VCaP (cell line): ENCODE measurements at regions not wholly inside any gene's neighbourhood (a gene's known extent, or its start where the extent isn't known, plus 50 kb on each side); places are given as distances from the start of the nearest gene placed in this dataset.
A peak's percentile ranks its signal among the peaks of the same experiment; 100 is the strongest.

Experiments
- H3K27ac ChIP-seq: fragments of 450-650 bp; 2 replicates; pipeline ENCODE4 v1.5.1; 2017
- TF ChIP-seq, protein P1 (sequence below): fragments of 450-650 bp; conservative IDR thresholded peaks from 2 replicates; pipeline ENCODE4 v1.5.1; 2017; ENCODE audit warnings: mild to moderate bottlenecking, moderate library complexity

DNA sequence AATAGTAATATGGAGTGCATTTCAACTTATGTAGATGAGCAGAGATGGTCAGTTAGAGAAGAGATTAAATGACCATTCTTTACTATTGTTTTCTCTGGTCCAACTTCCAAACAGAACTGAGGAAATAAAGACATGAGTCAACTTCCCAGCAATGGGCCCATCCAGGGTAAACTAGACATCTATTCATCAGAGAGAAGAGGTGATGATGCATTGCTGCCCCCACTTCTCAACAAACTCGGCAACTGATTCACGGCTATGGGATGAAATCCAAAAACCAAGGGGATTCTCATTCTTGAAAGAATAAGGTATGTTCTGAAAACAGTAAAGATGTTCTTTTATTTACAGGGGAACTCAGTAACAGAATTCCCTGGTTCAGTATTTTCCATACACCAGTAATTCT is 190.7 kb downstream of the RDH14 start:
- TF ChIP-seq, protein P1, sequence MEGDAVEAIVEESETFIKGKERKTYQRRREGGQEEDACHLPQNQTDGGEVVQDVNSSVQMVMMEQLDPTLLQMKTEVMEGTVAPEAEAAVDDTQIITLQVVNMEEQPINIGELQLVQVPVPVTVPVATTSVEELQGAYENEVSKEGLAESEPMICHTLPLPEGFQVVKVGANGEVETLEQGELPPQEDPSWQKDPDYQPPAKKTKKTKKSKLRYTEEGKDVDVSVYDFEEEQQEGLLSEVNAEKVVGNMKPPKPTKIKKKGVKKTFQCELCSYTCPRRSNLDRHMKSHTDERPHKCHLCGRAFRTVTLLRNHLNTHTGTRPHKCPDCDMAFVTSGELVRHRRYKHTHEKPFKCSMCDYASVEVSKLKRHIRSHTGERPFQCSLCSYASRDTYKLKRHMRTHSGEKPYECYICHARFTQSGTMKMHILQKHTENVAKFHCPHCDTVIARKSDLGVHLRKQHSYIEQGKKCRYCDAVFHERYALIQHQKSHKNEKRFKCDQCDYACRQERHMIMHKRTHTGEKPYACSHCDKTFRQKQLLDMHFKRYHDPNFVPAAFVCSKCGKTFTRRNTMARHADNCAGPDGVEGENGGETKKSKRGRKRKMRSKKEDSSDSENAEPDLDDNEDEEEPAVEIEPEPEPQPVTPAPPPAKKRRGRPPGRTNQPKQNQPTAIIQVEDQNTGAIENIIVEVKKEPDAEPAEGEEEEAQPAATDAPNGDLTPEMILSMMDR = no peak
- H3K27ac ChIP-seq = no peak overlapping the region

DNA sequence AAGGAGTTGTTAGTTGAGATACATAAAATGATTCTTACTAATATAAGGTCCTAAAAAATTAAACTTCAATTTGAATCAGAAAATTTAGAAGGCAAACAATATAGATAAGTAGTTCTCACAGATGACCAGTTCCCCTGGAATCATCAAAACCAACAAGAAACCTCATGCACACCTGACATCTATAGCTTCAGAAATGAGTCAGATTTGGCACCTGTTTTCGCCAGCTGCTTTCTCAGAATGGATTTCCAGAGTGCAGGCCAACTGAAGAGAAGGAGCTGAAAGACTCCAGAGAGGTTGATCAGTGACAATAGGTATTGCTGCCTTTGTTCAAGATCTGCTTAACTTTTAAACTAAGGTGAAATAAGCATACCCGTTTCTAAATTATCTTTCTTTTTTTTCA is 192.4 kb downstream of the RDH14 start:
- H3K27ac ChIP-seq = no peak overlapping the region
- TF ChIP-seq, protein P1 = no peak

- TF ChIP-seq, protein P1 = no peak
These were observed 195.1 kb downstream of the RDH14 start for GRCh38 chr2:18365342-18365741.

DNA sequence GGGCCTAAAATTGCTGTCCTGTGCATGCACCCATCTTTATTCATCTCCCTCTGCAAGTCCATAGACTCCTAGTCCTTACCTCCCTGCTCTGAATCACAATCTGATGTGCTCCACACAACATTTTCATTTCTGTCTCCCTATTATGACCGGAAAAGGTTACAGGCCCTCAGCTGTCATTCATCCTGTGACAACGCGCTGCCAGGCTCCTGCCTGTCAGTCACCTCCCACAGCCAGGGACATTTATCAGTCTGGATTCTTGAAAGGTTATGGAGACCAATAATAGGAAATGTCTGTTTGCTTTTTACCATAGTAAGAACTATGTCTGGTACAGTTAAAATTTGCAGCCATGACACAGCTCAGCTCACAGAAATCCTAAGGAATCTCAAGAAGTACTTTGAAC is 197.1 kb downstream of the RDH14 start:
- TF ChIP-seq, protein P1 = no peak
- no peak overlapping the region for H3K27ac ChIP-seq

More at GRCh38 chr2:18365342-18365741, 195.1 kb downstream of the RDH14 start:
- no peak overlapping the region for H3K27ac ChIP-seq

DNA sequence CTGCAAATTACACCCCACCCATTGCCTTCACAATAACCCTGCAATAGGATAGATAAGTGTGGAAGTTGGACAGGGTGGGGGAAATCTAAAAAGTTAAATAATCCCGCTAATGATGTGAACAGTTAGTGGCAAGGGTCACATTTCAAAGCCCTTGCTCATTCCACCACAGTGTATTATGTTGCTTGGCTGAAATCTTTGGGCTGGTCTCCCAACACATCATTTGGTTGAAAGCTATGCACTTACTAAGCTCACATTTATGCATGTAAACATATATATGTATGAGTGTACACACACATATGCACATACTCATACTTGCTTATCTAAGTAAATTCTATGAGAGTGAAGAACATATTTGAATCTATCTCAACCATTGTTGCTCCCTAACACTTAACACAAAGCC is 197.8 kb downstream of the RDH14 start:
- H3K27ac ChIP-seq = no peak overlapping the region
- TF ChIP-seq, protein P1 = no peak

DNA sequence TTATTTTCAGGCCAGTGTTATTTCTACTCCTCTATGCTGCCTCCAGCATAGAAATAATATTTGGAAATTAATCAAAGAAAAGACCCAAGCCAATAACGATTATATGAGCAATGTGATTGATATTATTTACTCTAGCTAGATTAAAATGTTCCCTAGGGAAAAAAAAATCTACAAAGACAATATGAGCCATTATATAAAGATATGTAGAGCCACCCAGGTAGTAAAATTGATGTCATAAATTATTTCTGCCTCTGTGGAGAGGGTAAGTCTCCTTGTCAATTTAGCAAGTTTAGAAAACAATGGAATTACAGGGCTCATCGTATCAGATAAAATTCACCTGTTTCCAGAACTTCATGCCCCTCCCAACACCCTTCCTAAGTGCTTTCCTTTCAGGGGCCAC is 202.9 kb downstream of the RDH14 start:
- TF ChIP-seq, protein P1 = no peak

GRCh38 chr2:18356676-18357075 is 203.8 kb downstream of the RDH14 start:
- peak overlapping the region; percentile 19 for H3K27ac ChIP-seq
- TF ChIP-seq, protein P1 = no peak

More for the DNA sequence above, 202.9 kb downstream of the RDH14 start:
- H3K27ac ChIP-seq = peak overlapping the region; percentile 19
